ENCODE measurements at regions not wholly inside any gene's neighbourhood (a gene's known extent, or its start where the extent isn't known, plus 50 kb on each side); places are given as distances from the start of the nearest gene placed in this dataset.

DNA sequence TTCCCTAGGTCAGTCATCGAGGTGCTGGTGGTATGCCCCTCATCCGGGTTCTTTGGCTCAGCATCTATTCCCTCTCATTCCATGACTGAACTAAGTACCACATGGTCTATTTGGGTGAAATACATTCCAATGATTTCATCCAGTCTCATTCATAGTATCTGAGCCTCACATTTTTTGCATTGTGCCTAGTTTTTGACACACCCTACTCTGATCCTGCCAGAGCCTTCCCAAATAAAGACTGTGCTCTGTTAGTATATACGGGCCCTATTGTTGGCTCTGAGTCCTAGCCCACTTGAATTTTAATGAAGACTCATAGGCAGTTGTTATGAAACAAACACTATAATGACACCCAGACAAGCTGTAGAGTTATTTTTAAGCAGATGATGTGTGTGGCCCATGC lies 740.7 kb downstream of the CETN3 start:
- Histone ChIP-seq H3K9ac (replicated peaks in 1 of 4; ENCODE audit: extremely low read depth in 1 of 4, low read depth in 3 of 4, low read length in 3 of 4) (no peak overlapping the region), H3K14ac (ENCODE audit: insufficient read length) (no peak overlapping the region), H3K9me3 (ENCODE audit: insufficient read depth in 2 of 2, low read depth in 1 of 2, low read length in 1 of 2) (peaks cover 0 to 5% of the 10 kb centered on the region in 2 experiments; a peak in 2 of 4 replicates), H3K56ac (replicated peaks; ENCODE audit: insufficient read length, low read depth, low read length) (no peak overlapping the region), H3K4me1 (replicated peaks in 1 of 4; ENCODE audit: control insufficient read depth in 3 of 4, insufficient read depth in 4 of 4, low read length in 3 of 4) (peaks cover 0 to 6% (median 0%) of the 10 kb centered on the region in 4 experiments; a peak in 1 of 7 replicates), H3K18ac (ENCODE audit: extremely low read depth, low read length) (no peak overlapping the region), H4K5ac (ENCODE audit: insufficient read length, low read depth, low read length) (no peak overlapping the region), H3K23me2 (ENCODE audit: low read depth, low read length) (no peaks in the 10 kb centered on the region; the same call in 1 of the 2 replicates), H2BK20ac (ENCODE audit: low read length) (no peak overlapping the region), H3K4ac (replicated peaks; ENCODE audit: insufficient read length, low read depth, low read length) (no peak overlapping the region), H4K91ac (replicated peaks; ENCODE audit: insufficient read length, low read length) (no peak overlapping the region), H2BK15ac (ENCODE audit: low read length) (no peak overlapping the region), H2BK5ac (ENCODE audit: low read depth, low read length) (no peak overlapping the region), H3K27ac (ENCODE audit: low read depth, low read length) (no peak overlapping the region), H2AK5ac (ENCODE audit: low read depth, low read length) (no peak overlapping the region), H3K23ac (ENCODE audit: insufficient read length) (no peak overlapping the region), H3K27me3 (replicated peaks in 1 of 4; ENCODE audit: control insufficient read depth in 3 of 4, extremely low read depth in 1 of 4, insufficient read depth in 3 of 4, low read length in 3 of 4) (no peaks in the 10 kb centered on the region), H3K79me1 (ENCODE audit: low read depth, low read length) (no peaks in the 10 kb centered on the region), H3K79me2 (ENCODE audit: control insufficient read depth in 1 of 2, insufficient read depth in 2 of 2, low read length in 2 of 2) (no peaks in the 10 kb centered on the region), H2AFZ (ENCODE audit: low read length) (no peak overlapping the region), H4K20me1 (replicated peaks in 1 of 2; ENCODE audit: control insufficient read depth in 1 of 2, insufficient read depth in 2 of 2, low read length in 2 of 2) (no peaks in the 10 kb centered on the region), H4K8ac (ENCODE audit: extremely low read depth, insufficient read depth, low read length) (no peak overlapping the region), H2BK120ac (replicated peaks; ENCODE audit: low read depth, low read length) (no peak overlapping the region), H3K36me3 (ENCODE audit: control insufficient read depth in 2 of 4, insufficient read depth in 4 of 4, low read length in 3 of 4) (no peaks in the 10 kb centered on the region), H3K4me2 (ENCODE audit: insufficient read depth in 1 of 2, low read depth in 2 of 2, low read length in 2 of 2) (no peak overlapping the region), H3K4me3 (ENCODE audit: extremely low read depth in 1 of 4, insufficient read depth in 2 of 4, low read depth in 3 of 4, low read length in 4 of 4) (no peak overlapping the region), H2BK12ac (ENCODE audit: low read depth, low read length) (no peak overlapping the region)
- WGBS, 2 experiments (ENCODE audit: extremely low coverage in 1 of 2, insufficient coverage in 1 of 2, insufficient read length in 1 of 2, insufficient replicate concordance in 2 of 2, low coverage in 1 of 2, low lambda C conversion rate in 2 of 2, missing lambda C conversion rate in 1 of 2): 94% methylated on average over 3 of the region's 3 CpGs; no CpG with 5 or more reads in 1 of the 2 experiments
- CTCF ChIA-PET (ENCODE audit: partially characterized antibody): no interaction called here
- no peak for FAIRE-seq
- POLR2A ChIA-PET (ENCODE audit: partially characterized antibody): no interaction called here
- no peak for DNase-seq (ENCODE audit: low read depth in 1 of 2, low spot score in 2 of 2)
- no peak for TF ChIP-seq NANOG (IDR thresholded peaks at IDR 0.05; ENCODE audit: insufficient read depth, low read depth, low read length, poor library complexity, severe bottlenecking)
- no peak for TF ChIP-seq TEAD4 (IDR thresholded peaks at IDR 0.05; ENCODE audit: low read depth, low read length)
- TF ChIP-seq EZH2 (IDR thresholded peaks at IDR 0.05; ENCODE audit: low read depth, low read length, severe bottlenecking): no peak
- no peak for TF ChIP-seq RNF2 (IDR thresholded peaks at IDR 0.05; ENCODE audit: borderline replicate concordance, low read depth, low read length, missing control alignments, poor library complexity, severe bottlenecking)
- no peak for TF ChIP-seq FOSL1 (IDR thresholded peaks at IDR 0.05; ENCODE audit: insufficient read depth, low read depth, low read length)
